Ovary (tissue), 3 donors: ENCODE measurements at regions not wholly inside any gene's neighbourhood (a gene's known extent, or its start where the extent isn't known, plus 50 kb on each side); places are given as distances from the start of the nearest gene placed in this dataset.

Experiments
- CTCF ChIP-seq, 3 donors: fragments of 450-650 bp in 2 of 3; fragments of 200-600 bp in 1 of 3; IDR thresholded peaks; one replicate each; pipeline versions ENCODE4 v1.5.1 to v1.8.0; 2016 to 2022; ENCODE audit warnings: antibody characterized with exemption in 3 of 3, mild to moderate bottlenecking in 1 of 3
- POLR2A ChIP-seq: fragments of 450-650 bp; IDR thresholded peaks from one replicate; pipeline ENCODE4 v1.6.1; 2017; ENCODE audit warnings: antibody characterized with exemption, mild to moderate bottlenecking, moderate library complexity
- donor health status: DM: no; HTN: no; CAD: no.

GRCh38 chr4:81714291-81714690 is 242.6 kb upstream of the RASGEF1B start:
- TF ChIP-seq CTCF (IDR thresholded peaks at IDR 0.05) (no peak), POLR2A (no peak)
